ENCODE measurements at regions not wholly inside any gene's neighbourhood (a gene's known extent, or its start where the extent isn't known, plus 50 kb on each side); places are given as distances from the start of the nearest gene placed in this dataset.

GRCh38 chr2:136411946-136412345, 294.0 kb upstream of the CXCR4 start (continued):
- TF ChIP-seq E2F8 (IDR thresholded peaks at IDR 0.05; ENCODE audit: low read depth, partially characterized antibody) (no peak), EZH2 (IDR thresholded peaks at IDR 0.05; ENCODE audit: borderline replicate concordance, control insufficient read depth, low read depth, low read length) (no peak)

- FAIRE-seq (no peak), DNase-seq (ENCODE audit: low read depth, low spot score) (no peak), ATAC-seq (no peak)
- Histone ChIP-seq H3K79me2 (ENCODE audit: control insufficient read depth, insufficient read depth, low read length) (no peaks in the 10 kb centered on the region), H3K9me3 (replicated peaks; ENCODE audit: control insufficient read depth, insufficient read depth, low read length) (no peaks in the 10 kb centered on the region), H3K4me2 (ENCODE audit: control insufficient read depth, insufficient read depth) (no peak overlapping the region), H3K4me3 (no peak overlapping the region), H3K36me3 (ENCODE audit: control insufficient read depth in 2 of 2, insufficient read depth in 2 of 2, low read length in 1 of 2) (no peaks in the 10 kb centered on the region), H3K4me1 (ENCODE audit: control insufficient read depth, insufficient read depth, low read length) (no peaks in the 10 kb centered on the region), H3K27me3 (replicated peaks in 1 of 2; ENCODE audit: control insufficient read depth in 2 of 2, insufficient read depth in 2 of 2, low read length in 1 of 2) (peaks cover 0 to 7% of the 10 kb centered on the region in 2 experiments; a peak in 2 of 4 replicates), H3K9ac (ENCODE audit: control insufficient read depth, insufficient read depth, low read length) (no peak overlapping the region), H4K20me1 (ENCODE audit: control insufficient read depth, insufficient read depth) (no peaks in the 10 kb centered on the region), H3K27ac (ENCODE audit: control insufficient read depth, insufficient read depth) (no peak overlapping the region), H2AFZ (ENCODE audit: control insufficient read depth, low read depth, low read length) (no peak overlapping the region)
- CTCF ChIA-PET = interaction anchor here (0.9 to 1.0 kb wide), 2 partner anchors 327 to 497 kb away, joined by 3 to 4 read pairs; no protein-coding TSS in a partner anchor
- intact Hi-C loops (cut with micrococcal nuclease; ENCODE audit: unreplicated experiment) (no loop called here), in situ Hi-C loops (cut with MboI) (no loop called here)
- 24% methylated on average over 6 of the region's 6 CpGs for WGBS (ENCODE audit: insufficient coverage, insufficient replicate concordance, low lambda C conversion rate, missing lambda C conversion rate)
- TF ChIP-seq ATF7 (IDR thresholded peaks at IDR 0.05; ENCODE audit: low read depth) (no peak), TBL1XR1 (IDR thresholded peaks at IDR 0.05; ENCODE audit: low read depth, low read length) (no peak), MTA2 (IDR thresholded peaks at IDR 0.05; ENCODE audit: low read depth) (no peak), KLF5 (IDR thresholded peaks at IDR 0.05; ENCODE audit: partially characterized antibody) (no peak), PAX8 (IDR thresholded peaks at IDR 0.05) (no peak)
- RAD21 ChIA-PET (ENCODE audit: unreplicated experiment) = no interaction called here
- SMC1A ChIA-PET (ENCODE audit: uncharacterized antibody, unreplicated experiment) = interaction anchor here (1.0 to 1.5 kb wide), 5 partner anchors 9 to 619 kb away, joined by 3 to 4 read pairs (median 3); no protein-coding TSS in a partner anchor
- POLR2A ChIA-PET = no interaction called here
- no TSS peak for BruUV-seq (replicated peaks)
These were observed 292.7 kb upstream of the CXCR4 start for GRCh38 chr2:136410673-136411072.

Data from GM12878 (cell line).